ENCODE measurements at regions not wholly inside any gene's neighbourhood (a gene's known extent, or its start where the extent isn't known, plus 50 kb on each side); places are given as distances from the start of the nearest gene placed in this dataset.

DNA sequence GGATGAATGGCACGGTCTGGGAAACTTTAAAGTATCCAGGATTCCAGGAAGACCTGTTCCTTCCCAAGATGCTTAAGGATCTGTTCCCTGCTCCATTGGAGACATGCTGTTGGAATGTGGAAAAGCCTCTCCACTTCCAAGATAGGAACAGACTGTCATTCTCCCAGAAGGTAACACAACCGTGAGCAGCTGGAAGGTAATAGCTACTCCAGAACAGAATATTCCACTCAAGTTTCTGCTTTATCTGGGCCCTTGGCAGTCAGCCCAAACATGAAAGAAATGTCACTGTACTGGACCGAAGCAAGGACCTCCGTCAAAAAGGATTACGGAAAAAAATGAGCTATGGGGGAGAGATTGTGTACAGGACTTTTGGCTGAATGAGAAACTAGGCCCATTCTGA is 420.9 kb upstream of the NBEA start:
- no peak for TF ChIP-seq CTCF (conservative IDR thresholded peaks at IDR 0.05)
- TF ChIP-seq EZH2 (IDR thresholded peaks at IDR 0.05; ENCODE audit: low read depth) = no peak
